Small intestine (tissue), 7 donors: ENCODE measurements at regions not wholly inside any gene's neighbourhood (a gene's known extent, or its start where the extent isn't known, plus 50 kb on each side); places are given as distances from the start of the nearest gene placed in this dataset.

Experiments used
- DNase-seq, 2 donors: peaks; one replicate each; pipeline versions ENCODE4 v3.0.0 to v3.0.0-alpha.2; 2013
- FAIRE-seq: peaks from 2 replicates; lab custom pipeline; 2012; peaks lifted over from hg19 to GRCh38; lab: Jason Lieb, UNC
- H3K27ac ChIP-seq, 3 donors: one replicate each; pipeline ENCODE4 v1.5.1; 2013; ENCODE audit warnings: low read length in 2 of 3, mild to moderate bottlenecking in 2 of 3, control low read depth in 1 of 3, inconsistent platforms in 1 of 3, low read depth in 1 of 3, moderate library complexity in 1 of 3
- H3K27me3 ChIP-seq, 3 donors: one replicate each; pipeline ENCODE4 v1.6.1; 2013; ENCODE audit warnings: low read length in 3 of 3, inconsistent platforms in 1 of 3; ENCODE audit not compliant: control insufficient read depth in 3 of 3, insufficient read depth in 3 of 3
- H3K36me3 ChIP-seq, 3 donors: one replicate each; pipeline ENCODE4 v1.6.1; 2013; ENCODE audit warnings: low read length in 3 of 3, inconsistent platforms in 1 of 3, low read depth in 1 of 3, mild to moderate bottlenecking in 1 of 3, moderate library complexity in 1 of 3; ENCODE audit not compliant: control insufficient read depth in 3 of 3, insufficient read depth in 2 of 3
- H3K4me1 ChIP-seq, 3 donors: one replicate each; pipeline ENCODE4 v1.6.1; 2013; ENCODE audit warnings: low read length in 2 of 3, inconsistent platforms in 1 of 3, low read depth in 1 of 3, mild to moderate bottlenecking in 1 of 3, moderate library complexity in 1 of 3; ENCODE audit not compliant: control insufficient read depth in 3 of 3, insufficient read depth in 2 of 3
- H3K4me3 ChIP-seq, 3 donors: one replicate each; pipeline ENCODE4 v1.5.1; 2013; ENCODE audit warnings: low read length in 3 of 3, control low read depth in 1 of 3, inconsistent platforms in 1 of 3, low read depth in 1 of 3, mild to moderate bottlenecking in 1 of 3, moderate library complexity in 1 of 3
- H3K9me3 ChIP-seq, 2 donors: one replicate each; pipeline ENCODE4 v1.6.1; 2013; ENCODE audit warnings: low read depth in 1 of 2, low read length in 1 of 2; ENCODE audit not compliant: control insufficient read depth in 2 of 2, insufficient read depth in 1 of 2
- WGBS, 3 donors: extraction: QIAGEN DNeasy Blood & Tissue Kit; methylation state at CpG; one replicate each; pipeline ENCODE4 v1.1.7; 2013; 5-methylcytosine and 5-hydroxymethylcytosine counted together
- donor health status: healthy with polysubstance abuse.
- donor health status: control.
- donor health status: control.
- donor health status: Bipolar disorder and iron deficiency.
- donor health status: healthy.

- Histone ChIP-seq H3K27me3 (no peaks in the 10 kb centered on the region), H3K27ac (no peak overlapping the region), H3K36me3 (no peaks in the 10 kb centered on the region), H3K4me3 (no peak overlapping the region), H3K9me3 (no peaks in the 10 kb centered on the region), H3K4me1 (no peaks in the 10 kb centered on the region)
- DNase-seq (no peak), FAIRE-seq (no peak)
- WGBS, 3 donors: 68 to 71% (median 70%) methylated on average over 2 of the region's 2 CpGs
Observed at GRCh38 chr5:96127538-96127937, 165.9 kb upstream of the ELL2 start.

- 37 to 43% (median 43%) methylated on average over 5 of the region's 5 CpGs for WGBS, 3 donors
- DNase-seq (no peak), FAIRE-seq (no peak)
- Histone ChIP-seq H3K4me1 (no peaks in the 10 kb centered on the region), H3K36me3 (no peaks in the 10 kb centered on the region), H3K9me3 (no peaks in the 10 kb centered on the region), H3K27me3 (no peaks in the 10 kb centered on the region), H3K4me3 (no peak overlapping the region), H3K27ac (no peak overlapping the region)
Observed at GRCh38 chr5:96125231-96125891, 163.7 kb upstream of the ELL2 start.

GRCh38 chr5:96124589-96124988 is 162.9 kb upstream of the ELL2 start:
- H3K4me1 ChIP-seq: no peaks in the 10 kb centered on the region
- no peak for DNase-seq
- H3K36me3 ChIP-seq: no peaks in the 10 kb centered on the region
- 90 to 99% (median 98%) methylated on average over 1 of the region's 1 CpG for WGBS, 3 donors
- no peaks in the 10 kb centered on the region for H3K27me3 ChIP-seq
- H3K4me3 ChIP-seq: no peak overlapping the region
- no peaks in the 10 kb centered on the region for H3K9me3 ChIP-seq
- no peak for FAIRE-seq
- no peak overlapping the region for H3K27ac ChIP-seq

GRCh38 chr5:96123418-96123817 is 161.8 kb upstream of the ELL2 start:
- Histone ChIP-seq H3K36me3 (no peaks in the 10 kb centered on the region), H3K27me3 (no peaks in the 10 kb centered on the region), H3K4me1 (peaks cover 0 to 4% (median 0%) of the 10 kb centered on the region in 3 donors), H3K9me3 (no peaks in the 10 kb centered on the region), H3K4me3 (no peak overlapping the region), H3K27ac (no peak overlapping the region)
- no peak for FAIRE-seq
- no peak for DNase-seq
- WGBS, 3 donors: 83 to 93% (median 93%) methylated on average over 1 of the region's 1 CpG

GRCh38 chr5:96121364-96121763 is 159.7 kb upstream of the ELL2 start:
- H3K36me3 ChIP-seq: no peaks in the 10 kb centered on the region
- no peaks in the 10 kb centered on the region for H3K27me3 ChIP-seq
- no peak overlapping the region for H3K27ac ChIP-seq
- WGBS, 3 donors: 73 to 91% (median 84%) methylated on average over 2 of the region's 2 CpGs
- FAIRE-seq (no peak), DNase-seq (no peak)
- H3K4me3 ChIP-seq: no peak overlapping the region
- peaks cover 0 to 13% (median 3%) of the 10 kb centered on the region in 3 donors for H3K4me1 ChIP-seq
- no peaks in the 10 kb centered on the region for H3K9me3 ChIP-seq

GRCh38 chr5:96120120-96120519 is 158.5 kb upstream of the ELL2 start:
- no peak overlapping the region for H3K27ac ChIP-seq
- no peak overlapping the region for H3K4me3 ChIP-seq
- H3K27me3 ChIP-seq: no peaks in the 10 kb centered on the region
- H3K9me3 ChIP-seq: no peaks in the 10 kb centered on the region
- H3K4me1 ChIP-seq: peaks cover 0 to 15% (median 3%) of the 10 kb centered on the region in 3 donors
- H3K36me3 ChIP-seq: no peaks in the 10 kb centered on the region
- DNase-seq (no peak), FAIRE-seq (no peak)
- WGBS, 3 donors: 82 to 86% (median 85%) methylated on average over 1 of the region's 1 CpG

- FAIRE-seq: no peak
- WGBS, 3 donors: 60 to 64% (median 62%) methylated on average over 3 of the region's 3 CpGs
- Histone ChIP-seq H3K4me1 (peaks cover 0 to 15% (median 3%) of the 10 kb centered on the region in 3 donors), H3K9me3 (no peaks in the 10 kb centered on the region), H3K27ac (peak overlapping the region in 1 of 3 donors; percentile 11), H3K4me3 (no peak overlapping the region), H3K27me3 (no peaks in the 10 kb centered on the region), H3K36me3 (no peaks in the 10 kb centered on the region)
- DNase-seq: peak in 1 of 2 donors; percentile 30
Observed at GRCh38 chr5:96117771-96118651, 156.4 kb upstream of the ELL2 start.

GRCh38 chr5:96115147-96115807 is 153.6 kb upstream of the ELL2 start:
- H3K4me3 ChIP-seq: no peak overlapping the region
- H3K36me3 ChIP-seq: no peaks in the 10 kb centered on the region
- peak; percentile 80 to 88 for DNase-seq
- no peak for FAIRE-seq
- no peaks in the 10 kb centered on the region for H3K9me3 ChIP-seq
- peak overlapping the region in 1 of 3 donors; percentile 19 for H3K27ac ChIP-seq
- H3K27me3 ChIP-seq: no peaks in the 10 kb centered on the region
- 12 to 62% (median 30%) methylated on average over 1 of the region's 1 CpG for WGBS, 3 donors
- H3K4me1 ChIP-seq: peaks cover 3 to 25% (median 3%) of the 10 kb centered on the region in 3 donors
